ENCODE measurements at regions not wholly inside any gene's neighbourhood (a gene's known extent, or its start where the extent isn't known, plus 50 kb on each side); places are given as distances from the start of the nearest gene placed in this dataset.
A peak's percentile ranks its signal among the peaks of the same experiment; 100 is the strongest.

- no peak for TF ChIP-seq CTCF (IDR thresholded peaks at IDR 0.05; ENCODE audit: low read depth, low read length)
- DNase-seq: no peak
- Histone ChIP-seq H3K36me3 (no peaks in the 10 kb centered on the region), H3K9me3 (ENCODE audit: severe bottlenecking) (no peaks in the 10 kb centered on the region), H3K27ac (no peak overlapping the region), H3K27me3 (ENCODE audit: insufficient read depth, low read depth, severe bottlenecking) (peaks cover 87% of the 10 kb centered on the region), H3K4me3 (ENCODE audit: low read depth, low read length) (no peak overlapping the region)
Measured at GRCh38 chr5:174547814-174548213, 176.6 kb upstream of the MSX2 start.

GRCh38 chr5:174549254-174549653 lies 175.1 kb upstream of the MSX2 start:
- H3K36me3 ChIP-seq: no peaks in the 10 kb centered on the region
- no peaks in the 10 kb centered on the region for H3K9me3 ChIP-seq (ENCODE audit: severe bottlenecking)
- peaks cover 81% of the 10 kb centered on the region for H3K27me3 ChIP-seq (ENCODE audit: insufficient read depth, low read depth, severe bottlenecking)
- H3K4me3 ChIP-seq (ENCODE audit: low read depth, low read length): no peak overlapping the region
- TF ChIP-seq CTCF (IDR thresholded peaks at IDR 0.05; ENCODE audit: low read depth, low read length): no peak
- DNase-seq: no peak
- no peak overlapping the region for H3K27ac ChIP-seq

- peaks cover 78% of the 10 kb centered on the region for H3K27me3 ChIP-seq (ENCODE audit: insufficient read depth, low read depth, severe bottlenecking)
- no peaks in the 10 kb centered on the region for H3K9me3 ChIP-seq (ENCODE audit: severe bottlenecking)
- H3K4me3 ChIP-seq (ENCODE audit: low read depth, low read length): no peak overlapping the region
- TF ChIP-seq CTCF (IDR thresholded peaks at IDR 0.05; ENCODE audit: low read depth, low read length): no peak
- no peak overlapping the region for H3K27ac ChIP-seq
- H3K36me3 ChIP-seq: no peaks in the 10 kb centered on the region
- no peak for DNase-seq
Measured at GRCh38 chr5:174550026-174550425, 174.4 kb upstream of the MSX2 start.

GRCh38 chr5:174552428-174552827 lies 172.0 kb upstream of the MSX2 start:
- no peak for DNase-seq
- Histone ChIP-seq H3K9me3 (ENCODE audit: severe bottlenecking) (no peaks in the 10 kb centered on the region), H3K36me3 (no peaks in the 10 kb centered on the region), H3K4me3 (ENCODE audit: low read depth, low read length) (no peak overlapping the region), H3K27me3 (ENCODE audit: insufficient read depth, low read depth, severe bottlenecking) (peaks cover 80% of the 10 kb centered on the region), H3K27ac (no peak overlapping the region)
- TF ChIP-seq CTCF (IDR thresholded peaks at IDR 0.05; ENCODE audit: low read depth, low read length): 0 out of 2 replicates have a peak, but pooled peaks have one; percentile 6

- no peak for TF ChIP-seq CTCF (IDR thresholded peaks at IDR 0.05; ENCODE audit: low read depth, low read length)
- H3K27ac ChIP-seq: no peak overlapping the region
- H3K4me3 ChIP-seq (ENCODE audit: low read depth, low read length): no peak overlapping the region
- no peaks in the 10 kb centered on the region for H3K9me3 ChIP-seq (ENCODE audit: severe bottlenecking)
- H3K36me3 ChIP-seq: no peaks in the 10 kb centered on the region
- peaks cover 74% of the 10 kb centered on the region for H3K27me3 ChIP-seq (ENCODE audit: insufficient read depth, low read depth, severe bottlenecking)
- DNase-seq: no peak
Measured at GRCh38 chr5:174553556-174553955, 170.8 kb upstream of the MSX2 start.

GRCh38 chr5:174555726-174556125 lies 168.7 kb upstream of the MSX2 start:
- no peak for TF ChIP-seq CTCF (IDR thresholded peaks at IDR 0.05; ENCODE audit: low read depth, low read length)
- no peaks in the 10 kb centered on the region for H3K9me3 ChIP-seq (ENCODE audit: severe bottlenecking)
- H3K36me3 ChIP-seq: no peaks in the 10 kb centered on the region
- no peak overlapping the region for H3K4me3 ChIP-seq (ENCODE audit: low read depth, low read length)
- DNase-seq: no peak
- peaks cover 73% of the 10 kb centered on the region for H3K27me3 ChIP-seq (ENCODE audit: insufficient read depth, low read depth, severe bottlenecking)
- no peak overlapping the region for H3K27ac ChIP-seq
